ENCODE measurements at regions not wholly inside any gene's neighbourhood (a gene's known extent, or its start where the extent isn't known, plus 50 kb on each side); places are given as distances from the start of the nearest gene placed in this dataset.

- no peak overlapping the region for H2BK5ac ChIP-seq (ENCODE audit: insufficient read length, low read length)
- H3K4me1 Mint-ChIP-seq, result no peaks in the 10 kb centered on the region; a peak in 1 of 4 replicates
- no peak overlapping the region for H3K14ac ChIP-seq (ENCODE audit: insufficient read depth, low read length)
- H3K36me3 Mint-ChIP-seq (ENCODE audit: insufficient read depth in 1 of 3, low read depth in 3 of 3), result no peaks in the 10 kb centered on the region
- H3K9ac ChIP-seq (ENCODE audit: extremely low read depth, insufficient read length, low read length), result no peak overlapping the region
- no peaks in the 10 kb centered on the region for H4K20me1 ChIP-seq (ENCODE audit: control insufficient read depth, insufficient read depth, insufficient read length)
- no peaks in the 10 kb centered on the region for H3K23me2 ChIP-seq (ENCODE audit: insufficient read length, low read depth, low read length, poor library complexity, severe bottlenecking)
- no peak overlapping the region for H3K4me2 ChIP-seq (ENCODE audit: insufficient read depth, insufficient read length, low read length)
- no peak overlapping the region for H3K27ac ChIP-seq (ENCODE audit: insufficient read length, low read depth, low read length)
- H4K5ac ChIP-seq (ENCODE audit: insufficient read length, low read depth, low read length), result no peak overlapping the region
- H3K56ac ChIP-seq (ENCODE audit: insufficient read length, low read depth, low read length), result no peak overlapping the region
- no peak overlapping the region for H3K23ac ChIP-seq (ENCODE audit: insufficient read length, low read depth, low read length)
- no peak overlapping the region for H4K91ac ChIP-seq (ENCODE audit: insufficient read length, low read depth, low read length)
- DNase-seq, result no peak
- no CpG with 5 or more reads among the region's 1 CpG for WGBS (ENCODE audit: extremely low coverage, insufficient read length, low lambda C conversion rate)
- H3K9me3 ChIP-seq (ENCODE audit: control insufficient read depth, low read depth, low read length), result no peaks in the 10 kb centered on the region
- no peaks in the 10 kb centered on the region for H3K79me1 ChIP-seq (ENCODE audit: insufficient read depth, low read depth, low read length, poor library complexity, severe bottlenecking)
- H2BK15ac ChIP-seq (ENCODE audit: low read depth, low read length), result no peak overlapping the region
- no peak overlapping the region for H2BK12ac ChIP-seq (ENCODE audit: insufficient read length, low read depth, low read length)
- H3K9me3 Mint-ChIP-seq, result no peaks in the 10 kb centered on the region
- no peaks in the 10 kb centered on the region for H3K27me3 Mint-ChIP-seq (ENCODE audit: low read depth)
- no peak overlapping the region for H2AK5ac ChIP-seq (ENCODE audit: insufficient read length, low read length)
- H2AFZ ChIP-seq (ENCODE audit: low read length), result no peak overlapping the region
- H3K27ac Mint-ChIP-seq, result no peak overlapping the region
- no peak overlapping the region for H2BK120ac ChIP-seq (ENCODE audit: low read depth, low read length, poor library complexity, severe bottlenecking)
- no peak overlapping the region for H3T11ph ChIP-seq (ENCODE audit: low read length)
- H3K79me2 ChIP-seq (ENCODE audit: insufficient read depth, low read length), result no peaks in the 10 kb centered on the region
- no peak overlapping the region for H3K4me3 Mint-ChIP-seq
- H3K4me1 ChIP-seq (ENCODE audit: insufficient read depth, low read length), result no peaks in the 10 kb centered on the region
- no peak overlapping the region for H3K4ac ChIP-seq (ENCODE audit: low read depth, low read length)
- TF ChIP-seq CTCF (conservative IDR thresholded peaks at IDR 0.05), result no peak
- no peak overlapping the region for H3K18ac ChIP-seq (ENCODE audit: insufficient read length, low read depth, low read length)
- H4K8ac ChIP-seq (replicated peaks; ENCODE audit: insufficient read length, low read depth, low read length), result no peak overlapping the region
- no peaks in the 10 kb centered on the region for H3K27me3 ChIP-seq (ENCODE audit: insufficient read depth, low read length)
- no peak overlapping the region for H2BK20ac ChIP-seq (ENCODE audit: low read depth, low read length, poor library complexity, severe bottlenecking)
Observed at GRCh38 chr4:166482758-166483157, 609.7 kb downstream of the TLL1 start.
